ENCODE measurements at regions not wholly inside any gene's neighbourhood (a gene's known extent, or its start where the extent isn't known, plus 50 kb on each side); places are given as distances from the start of the nearest gene placed in this dataset.

DNA sequence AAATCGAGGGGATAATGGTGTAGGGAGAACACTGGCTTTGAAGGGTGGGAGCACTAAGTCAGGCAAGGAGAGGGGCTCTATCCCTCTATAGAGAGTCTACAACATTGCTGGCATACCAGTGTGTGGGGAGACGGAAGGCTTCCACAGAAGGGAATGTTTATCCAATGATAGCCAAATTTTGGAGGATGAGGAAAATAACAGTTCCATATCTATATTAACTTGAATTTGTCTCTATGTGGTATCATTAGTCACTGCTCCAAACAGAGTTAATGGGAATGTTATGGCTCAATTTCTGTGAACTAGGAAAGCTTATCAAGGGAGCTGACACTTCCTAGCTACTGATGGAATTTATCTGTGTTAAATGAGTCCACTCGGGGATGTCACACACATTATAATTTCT lies 208.9 kb upstream of the PHACTR1 start:
- no peaks in the 10 kb centered on the region for H3K4me1 Mint-ChIP-seq
- no peak overlapping the region for H3K4me3 Mint-ChIP-seq
- peaks cover 0 to 4% of the 10 kb centered on the region in 2 donors for H3K9me3 Mint-ChIP-seq
- peaks cover under 1 to 12% of the 10 kb centered on the region in 2 donors for H3K27me3 Mint-ChIP-seq
- H3K36me3 Mint-ChIP-seq = no peaks in the 10 kb centered on the region
- DNase-seq (no peak), ATAC-seq (replicated peaks) (no peak)
- H3K27ac Mint-ChIP-seq = no peak overlapping the region

DNA sequence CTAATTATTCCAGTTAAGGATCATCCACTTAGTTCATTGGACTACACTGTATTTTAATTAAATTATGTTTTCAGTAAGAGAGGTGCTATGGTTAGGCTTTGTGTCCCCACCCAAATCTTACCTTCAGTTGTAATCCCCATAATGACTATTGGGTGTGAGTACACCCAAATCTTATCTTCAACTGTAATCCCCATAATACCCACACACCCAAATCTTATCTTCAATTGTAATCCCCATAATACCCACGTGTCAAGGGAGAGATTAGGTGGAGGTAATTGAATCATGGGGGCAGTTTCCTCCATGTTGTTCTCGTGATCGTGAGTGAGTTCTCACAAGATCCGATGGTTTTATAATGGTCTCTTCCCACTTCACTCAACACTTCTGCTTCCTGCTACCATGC lies 208.0 kb upstream of the PHACTR1 start:
- no peaks in the 10 kb centered on the region for H3K4me1 Mint-ChIP-seq

DNA sequence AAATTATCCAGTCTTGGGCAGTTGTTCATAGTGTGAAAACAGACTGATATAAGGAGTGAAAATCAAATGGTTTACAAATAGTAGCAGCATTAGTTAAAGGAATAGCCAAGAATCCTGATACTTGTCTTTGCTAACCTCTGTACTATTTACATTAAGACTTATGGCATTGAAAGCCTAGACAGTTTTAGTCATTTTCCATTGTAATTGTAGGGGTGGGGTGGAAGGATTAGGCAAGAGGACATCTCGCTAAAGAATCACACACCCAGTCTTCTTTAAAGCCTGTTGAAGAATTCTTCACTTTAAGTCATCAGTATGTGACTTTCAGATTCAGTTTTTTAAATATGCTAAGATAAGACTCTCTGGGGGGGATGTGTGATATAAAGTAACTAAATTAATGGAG lies 207.5 kb upstream of the PHACTR1 start:
- H3K4me1 Mint-ChIP-seq = no peaks in the 10 kb centered on the region
- H3K9me3 Mint-ChIP-seq = peaks cover 0 to 4% of the 10 kb centered on the region in 2 donors
- DNase-seq (no peak), ATAC-seq (replicated peaks) (no peak)
- no peak overlapping the region for H3K27ac Mint-ChIP-seq
- no peaks in the 10 kb centered on the region for H3K36me3 Mint-ChIP-seq
- H3K27me3 Mint-ChIP-seq = peaks cover 4 to 12% of the 10 kb centered on the region in 2 donors
- no peak overlapping the region for H3K4me3 Mint-ChIP-seq

More for the DNA sequence above, 208.0 kb upstream of the PHACTR1 start:
- Mint-ChIP-seq H3K27me3 (peaks cover 4 to 12% of the 10 kb centered on the region in 2 donors), H3K4me3 (no peak overlapping the region), H3K27ac (no peak overlapping the region), H3K36me3 (no peaks in the 10 kb centered on the region), H3K9me3 (peaks cover 0 to 4% of the 10 kb centered on the region in 2 donors)
- DNase-seq = no peak
- ATAC-seq (replicated peaks) = no peak

- DNase-seq (no peak), ATAC-seq (replicated peaks) (no peak)
- no peaks in the 10 kb centered on the region for H3K4me1 Mint-ChIP-seq
- peaks cover 0 to 1% of the 10 kb centered on the region in 2 donors for H3K9me3 Mint-ChIP-seq
- H3K27ac Mint-ChIP-seq = no peak overlapping the region
- peaks cover 4 to 6% of the 10 kb centered on the region in 2 donors for H3K27me3 Mint-ChIP-seq
- no peaks in the 10 kb centered on the region for H3K36me3 Mint-ChIP-seq
- no peak overlapping the region for H3K4me3 Mint-ChIP-seq
These were observed 200.5 kb upstream of the PHACTR1 start for GRCh38 chr6:12516070-12516469.

- no peak for DNase-seq
These were observed 194.2 kb upstream of the PHACTR1 start for GRCh38 chr6:12522347-12522746.

DNA sequence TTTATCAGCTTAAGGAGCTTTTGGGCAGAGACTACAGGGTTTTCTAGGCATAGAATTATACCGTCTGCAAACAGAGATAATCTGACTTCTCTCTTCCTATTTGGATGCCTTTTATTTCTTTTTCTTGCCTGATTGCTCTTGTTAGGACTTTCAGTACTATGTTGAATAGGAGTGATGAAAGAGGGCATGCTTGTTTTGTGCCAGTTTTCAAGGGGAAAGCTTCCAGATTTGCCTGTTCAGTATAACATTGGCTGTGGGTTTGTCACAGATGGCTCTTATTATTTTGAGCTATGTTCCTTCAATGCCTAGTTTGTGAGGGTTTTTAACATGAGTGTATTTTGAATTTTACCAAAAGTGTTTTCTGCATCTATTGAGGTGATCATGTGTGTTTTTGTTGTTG lies 192.8 kb upstream of the PHACTR1 start:
- peaks cover 0 to 3% of the 10 kb centered on the region in 2 donors for H3K36me3 Mint-ChIP-seq
- peaks cover 21 to 25% of the 10 kb centered on the region in 2 donors for H3K27me3 Mint-ChIP-seq
- DNase-seq (no peak), ATAC-seq (replicated peaks) (no peak)
- no peaks in the 10 kb centered on the region for H3K4me1 Mint-ChIP-seq
- peaks cover 4 to 6% of the 10 kb centered on the region in 2 donors for H3K9me3 Mint-ChIP-seq
- no peak overlapping the region for H3K27ac Mint-ChIP-seq
- H3K4me3 Mint-ChIP-seq = no peak overlapping the region

More at GRCh38 chr6:12522347-12522746, 194.2 kb upstream of the PHACTR1 start:
- Mint-ChIP-seq H3K9me3 (peaks cover 4 to 7% of the 10 kb centered on the region in 2 donors), H3K36me3 (peaks cover 0 to 3% of the 10 kb centered on the region in 2 donors), H3K27ac (no peak overlapping the region), H3K27me3 (peaks cover 21 to 25% of the 10 kb centered on the region in 2 donors), H3K4me1 (no peaks in the 10 kb centered on the region), H3K4me3 (no peak overlapping the region)
- ATAC-seq (replicated peaks) = no peak

- H3K9me3 Mint-ChIP-seq = peaks cover 4 to 6% of the 10 kb centered on the region in 2 donors
- H3K27ac Mint-ChIP-seq = no peak overlapping the region
- H3K27me3 Mint-ChIP-seq = peaks cover 31 to 33% of the 10 kb centered on the region in 2 donors
- ATAC-seq (replicated peaks) (no peak), DNase-seq (no peak)
- H3K36me3 Mint-ChIP-seq = peaks cover 0 to 3% of the 10 kb centered on the region in 2 donors
- no peak overlapping the region for H3K4me3 Mint-ChIP-seq
- H3K4me1 Mint-ChIP-seq = no peaks in the 10 kb centered on the region
These were observed 191.3 kb upstream of the PHACTR1 start for GRCh38 chr6:12525276-12525675.

DNA sequence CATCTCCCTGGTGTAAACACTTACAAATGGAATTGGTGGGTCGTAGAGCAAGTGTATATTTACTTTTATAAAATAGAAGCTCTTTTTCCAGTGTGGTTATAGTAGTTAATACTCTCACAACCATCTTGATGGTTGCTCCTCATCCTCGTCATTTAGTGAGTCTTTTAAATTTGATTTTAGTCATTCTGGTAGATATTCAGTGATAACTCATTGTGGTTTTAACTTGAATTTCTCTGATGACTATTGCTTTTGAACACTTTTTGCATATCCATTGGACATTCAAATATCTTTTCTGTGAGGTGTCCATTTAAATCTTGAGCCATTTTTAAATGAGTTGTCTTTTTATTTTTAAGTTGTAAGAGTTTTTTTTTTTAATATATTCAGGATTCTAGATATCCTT lies 189.2 kb upstream of the PHACTR1 start:
- H3K27me3 Mint-ChIP-seq = peaks cover 30 to 33% of the 10 kb centered on the region in 2 donors
- H3K4me3 Mint-ChIP-seq = no peak overlapping the region
- no peaks in the 10 kb centered on the region for H3K4me1 Mint-ChIP-seq
- ATAC-seq (replicated peaks) (no peak), DNase-seq (no peak)
- no peak overlapping the region for H3K27ac Mint-ChIP-seq
- H3K9me3 Mint-ChIP-seq = peaks cover 4 to 6% of the 10 kb centered on the region in 2 donors
- H3K36me3 Mint-ChIP-seq = peaks cover 0 to 3% of the 10 kb centered on the region in 2 donors

GRCh38 chr6:12528136-12528535 lies 188.4 kb upstream of the PHACTR1 start:
- H3K4me1 Mint-ChIP-seq = no peaks in the 10 kb centered on the region
- DNase-seq = no peak

DNA sequence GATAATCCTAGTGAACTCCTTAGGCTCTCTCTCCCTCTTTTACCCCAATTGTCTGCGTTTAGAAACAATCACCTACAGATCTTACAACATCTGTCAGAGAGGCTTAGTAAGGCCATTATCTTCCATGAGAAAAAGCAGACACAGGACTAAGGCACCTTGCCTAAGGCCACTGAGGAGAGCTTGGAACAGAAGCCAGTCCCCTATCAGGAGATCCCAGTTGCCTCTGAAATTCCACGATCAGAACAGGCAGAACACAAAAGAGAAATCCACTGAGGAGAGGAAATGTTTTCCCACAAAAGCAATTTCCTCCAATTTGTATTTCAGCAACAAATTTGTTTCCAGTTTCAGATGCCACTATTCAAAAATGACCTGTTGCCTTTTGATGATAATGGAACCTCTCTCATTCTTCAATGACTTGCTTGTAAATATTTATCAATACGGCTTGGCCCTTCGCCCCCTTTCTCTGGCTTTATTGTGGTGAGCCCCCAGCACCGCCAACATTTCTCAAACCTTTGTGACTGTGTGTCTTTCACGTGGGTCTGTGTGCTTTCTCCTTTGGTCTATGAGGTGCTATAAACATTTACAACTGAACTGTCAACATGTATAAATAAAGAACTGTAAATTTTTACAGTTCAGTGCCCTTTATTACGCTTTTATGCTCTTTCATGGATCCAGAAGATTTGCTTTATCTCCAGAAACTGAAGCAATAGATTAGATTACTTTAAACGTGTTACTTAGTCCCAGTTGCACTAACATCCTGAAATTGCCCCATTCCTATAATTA lies 187.8 kb upstream of the PHACTR1 start:
- Mint-ChIP-seq H3K27ac (no peak overlapping the region), H3K27me3 (peaks cover 30 to 33% of the 10 kb centered on the region in 2 donors), H3K4me3 (no peak overlapping the region), H3K36me3 (peaks cover 0 to 3% of the 10 kb centered on the region in 2 donors), H3K9me3 (peaks cover 4 to 6% of the 10 kb centered on the region in 2 donors), H3K4me1 (no peaks in the 10 kb centered on the region)
- DNase-seq (no peak), ATAC-seq (replicated peaks) (no peak)

More at GRCh38 chr6:12528136-12528535, 188.4 kb upstream of the PHACTR1 start:
- H3K4me3 Mint-ChIP-seq = no peak overlapping the region
- H3K9me3 Mint-ChIP-seq = peaks cover 4 to 6% of the 10 kb centered on the region in 2 donors
- ATAC-seq (replicated peaks) = no peak
- H3K36me3 Mint-ChIP-seq = peaks cover 0 to 3% of the 10 kb centered on the region in 2 donors
- peaks cover 31 to 35% of the 10 kb centered on the region in 2 donors for H3K27me3 Mint-ChIP-seq
- no peak overlapping the region for H3K27ac Mint-ChIP-seq

DNA sequence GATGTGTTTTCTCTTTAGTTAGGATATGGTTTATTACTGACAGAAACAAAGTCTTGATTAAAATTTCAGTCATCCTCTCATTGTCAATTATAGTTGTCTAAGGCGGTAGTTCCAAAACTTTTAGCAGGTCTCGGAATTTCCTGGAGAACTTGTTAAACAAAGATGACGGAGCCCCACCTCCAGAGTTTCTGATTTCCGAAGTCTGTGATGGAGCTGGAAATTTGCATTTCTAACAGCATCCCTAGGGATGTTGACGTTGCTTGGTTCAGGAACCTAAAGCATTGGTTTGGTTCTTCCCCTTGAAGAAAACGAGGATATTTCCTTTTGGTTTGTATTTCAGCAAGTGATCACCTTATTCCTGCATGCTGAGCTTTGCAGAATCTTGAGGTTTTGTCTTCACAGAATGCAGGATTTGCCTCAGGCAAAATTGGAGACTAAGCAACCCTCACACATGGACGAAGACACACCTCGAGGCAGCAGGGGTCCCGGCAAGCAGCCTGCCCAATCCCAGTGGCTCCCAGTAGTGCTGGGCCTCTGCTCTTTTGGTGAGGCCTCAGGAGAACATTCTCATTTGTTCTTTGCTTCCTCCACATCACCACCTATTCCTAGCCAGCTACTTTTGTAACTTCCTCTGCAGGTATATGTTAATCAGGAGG lies 187.1 kb upstream of the PHACTR1 start:
- peaks cover 23 to 27% of the 10 kb centered on the region in 2 donors for H3K27me3 Mint-ChIP-seq
- DNase-seq = no peak
- ATAC-seq (replicated peaks) = no peak
- H3K4me3 Mint-ChIP-seq = no peak overlapping the region
- H3K36me3 Mint-ChIP-seq = peaks cover 0 to 1% of the 10 kb centered on the region in 2 donors
- H3K4me1 Mint-ChIP-seq = peaks cover 0 to 2% of the 10 kb centered on the region in 2 donors
- H3K9me3 Mint-ChIP-seq = peaks cover 2 to 3% of the 10 kb centered on the region in 2 donors
- H3K27ac Mint-ChIP-seq = no peak overlapping the region

DNA sequence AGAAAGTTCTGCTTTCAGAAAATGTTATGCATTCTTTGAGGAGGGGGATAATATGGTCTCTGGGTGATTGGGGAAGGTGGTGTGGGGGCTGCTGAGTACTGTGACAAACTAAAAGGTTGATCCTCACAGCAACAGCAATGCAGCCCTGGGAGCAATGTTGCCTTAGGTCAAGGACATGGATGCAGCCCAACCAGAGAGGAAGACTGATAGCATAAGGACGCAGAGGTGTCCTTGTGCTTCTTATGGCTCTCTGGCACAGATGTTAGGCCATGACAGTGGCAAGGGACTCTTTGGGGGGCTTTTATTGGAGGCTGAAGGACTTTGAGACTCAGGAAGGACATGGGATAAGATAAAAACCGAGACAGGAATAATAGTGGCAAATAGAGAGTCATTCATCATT lies 186.2 kb upstream of the PHACTR1 start:
- ATAC-seq (replicated peaks) (no peak), DNase-seq (no peak)
- Mint-ChIP-seq H3K27ac (no peak overlapping the region), H3K36me3 (no peaks in the 10 kb centered on the region), H3K27me3 (peaks cover 19 to 25% of the 10 kb centered on the region in 2 donors), H3K4me1 (peaks cover 0 to 2% of the 10 kb centered on the region in 2 donors), H3K9me3 (no peaks in the 10 kb centered on the region), H3K4me3 (no peak overlapping the region)

DNA sequence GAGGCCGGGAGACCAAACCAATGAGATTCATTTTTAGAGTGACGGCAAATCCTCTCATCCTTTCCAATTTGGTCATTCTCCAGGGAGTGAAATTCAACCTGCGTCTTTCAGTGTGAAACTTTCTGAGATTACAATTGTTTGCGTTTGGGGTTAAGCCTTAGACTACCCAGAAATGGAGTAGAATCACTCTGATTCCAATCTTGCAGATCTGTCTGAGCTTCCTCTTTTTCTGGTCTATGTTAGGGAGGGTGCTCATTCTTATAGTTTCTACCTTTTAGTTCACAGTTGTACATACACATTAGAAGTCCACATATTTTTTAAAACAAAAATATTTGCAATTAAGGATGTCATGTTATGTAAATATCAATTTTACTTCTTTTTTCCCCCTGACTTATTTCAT lies 183.0 kb upstream of the PHACTR1 start:
- H3K4me3 Mint-ChIP-seq = no peak overlapping the region
- no peaks in the 10 kb centered on the region for H3K9me3 Mint-ChIP-seq
- peaks cover 0 to 2% of the 10 kb centered on the region in 2 donors for H3K4me1 Mint-ChIP-seq
- no peaks in the 10 kb centered on the region for H3K36me3 Mint-ChIP-seq
- peaks cover 17 to 25% of the 10 kb centered on the region in 2 donors for H3K27me3 Mint-ChIP-seq
- ATAC-seq (replicated peaks) = no peak
- DNase-seq = no peak
- H3K27ac Mint-ChIP-seq = no peak overlapping the region

DNA sequence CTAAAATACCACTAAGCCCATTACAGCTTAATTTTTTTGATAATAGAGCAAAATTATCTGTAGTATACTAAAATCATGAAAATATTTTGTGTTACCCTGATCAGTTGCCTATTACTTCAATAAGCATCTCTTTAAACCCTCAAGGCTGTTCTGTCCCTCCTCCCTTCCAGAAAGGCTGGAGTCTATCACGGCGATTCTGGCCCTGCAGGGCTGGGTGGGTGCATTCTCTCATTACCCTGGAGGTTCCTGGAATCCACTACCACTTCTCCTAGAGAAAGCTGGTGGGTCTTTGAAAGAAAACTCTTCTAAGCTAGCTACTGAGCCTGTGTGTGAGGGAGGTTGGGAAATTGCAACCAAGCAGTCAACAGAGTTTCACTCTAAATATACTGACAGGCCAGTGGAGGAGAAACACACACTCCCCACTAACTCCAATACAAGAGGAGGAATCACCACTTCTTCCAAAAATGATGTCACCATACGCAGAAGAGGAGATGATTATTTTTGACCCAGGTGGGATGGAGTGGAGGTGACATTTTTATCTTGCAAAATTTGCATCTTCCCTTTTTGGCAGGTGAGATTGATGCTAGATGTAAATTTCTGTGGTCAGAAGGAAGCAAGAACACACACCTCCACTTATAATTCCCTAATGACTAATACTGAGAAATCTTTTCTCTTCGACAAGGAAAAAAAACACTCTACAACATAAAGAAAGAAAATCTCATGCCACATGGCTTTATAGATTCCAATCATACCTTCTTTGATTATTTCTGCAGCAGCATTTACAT lies 182.3 kb upstream of the PHACTR1 start:
- Mint-ChIP-seq H3K27ac (no peak overlapping the region), H3K4me1 (peaks cover 0 to 2% of the 10 kb centered on the region in 2 donors), H3K36me3 (no peaks in the 10 kb centered on the region), H3K4me3 (no peak overlapping the region), H3K9me3 (no peaks in the 10 kb centered on the region), H3K27me3 (peaks cover 13 to 26% of the 10 kb centered on the region in 2 donors)
- ATAC-seq (replicated peaks) (no peak), DNase-seq (no peak)

Data from stimulated activated naive B cell treated with anti-CD40 and anti-IgM and Interleukin-4, amounts not matched to agents 10 μg/mL and 1 μg/mL and 100 μg/mL, for 72 hours (primary cell).